AG09319 (cell line): ENCODE measurements at regions not wholly inside any gene's neighbourhood (a gene's known extent, or its start where the extent isn't known, plus 50 kb on each side); places are given as distances from the start of the nearest gene placed in this dataset.

ENCODE experiments used
- DNase-seq: peaks from one replicate; pipeline ENCODE4 v3.0.0-alpha.2; 2010; ENCODE audit warnings: low read depth; ENCODE audit errors: extremely low read depth
- CTCF ChIP-seq: IDR thresholded peaks from 2 replicates; pipeline ENCODE4 v1.5.1; 2011; ENCODE audit warnings: low read depth, mild to moderate bottlenecking, inconsistent platforms, low read length, moderate library complexity

- no peak for DNase-seq
- no peak for TF ChIP-seq CTCF
These were observed 57.9 kb upstream of the BICD1 start for GRCh38 chr12:32048791-32049190.

GRCh38 chr12:32049956-32050355, 56.7 kb upstream of the BICD1 start:
- no peak for TF ChIP-seq CTCF
- no peak for DNase-seq

- no peak for TF ChIP-seq CTCF
- peak; percentile 61 for DNase-seq
These were observed 55.0 kb upstream of the BICD1 start for GRCh38 chr12:32051511-32052211.

- DNase-seq, result no peak
- no peak for TF ChIP-seq CTCF
These were observed 54.4 kb upstream of the BICD1 start for GRCh38 chr12:32052212-32052713.

GRCh38 chr12:32053881-32054624, 52.6 kb upstream of the BICD1 start:
- no peak for TF ChIP-seq CTCF
- no peak for DNase-seq
